ENCODE measurements at regions not wholly inside any gene's neighbourhood (a gene's known extent, or its start where the extent isn't known, plus 50 kb on each side); places are given as distances from the start of the nearest gene placed in this dataset.

- TF ChIP-seq CREB1 (CRISPR knock-in tag; IDR thresholded peaks at IDR 0.05; ENCODE audit: low read depth) (no peak), CTCF (conservative IDR thresholded peaks at IDR 0.05; ENCODE audit: low read depth in 2 of 2) (no peak), JUNB (IDR thresholded peaks at IDR 0.05; ENCODE audit: unreplicated experiment) (no peak), POLR2AphosphoS5 (IDR thresholded peaks at IDR 0.05; ENCODE audit: low read depth) (no peak), REST (IDR thresholded peaks at IDR 0.05; ENCODE audit: unreplicated experiment) (no peak), EZH2 (IDR thresholded peaks at IDR 0.05; ENCODE audit: low read depth, unreplicated experiment) (no peak), ZNF114 (CRISPR knock-in tag; IDR thresholded peaks at IDR 0.05) (no peak), EZH2phosphoT487 (IDR thresholded peaks at IDR 0.05; ENCODE audit: unreplicated experiment) (no peak), STAT1 (IDR thresholded peaks at IDR 0.05; ENCODE audit: unreplicated experiment) (no peak), ZNF462 (CRISPR knock-in tag; IDR thresholded peaks at IDR 0.05) (no peak)
These were observed 438.1 kb upstream of the ST6GAL2 start for GRCh38 chr2:107323946-107324565.
